GM18507 (cell line): ENCODE measurements at regions not wholly inside any gene's neighbourhood (a gene's known extent, or its start where the extent isn't known, plus 50 kb on each side); places are given as distances from the start of the nearest gene placed in this dataset.
"Not testable (repeated sequence)": the region's sequence is repeated elsewhere in the genome, so short reads cannot be mapped to it uniquely, and the experiment has no call there.

ENCODE experiments used
- DNase-seq: peaks from one replicate; pipeline ENCODE4 v3.0.0; 2011; ENCODE audit warnings: low read depth; ENCODE audit not compliant: insufficient read length; ENCODE audit errors: extremely low spot score
- FAIRE-seq: peaks from 2 replicates; lab custom pipeline; 2011; peaks lifted over from hg19 to GRCh38; lab: Jason Lieb, UNC

DNA sequence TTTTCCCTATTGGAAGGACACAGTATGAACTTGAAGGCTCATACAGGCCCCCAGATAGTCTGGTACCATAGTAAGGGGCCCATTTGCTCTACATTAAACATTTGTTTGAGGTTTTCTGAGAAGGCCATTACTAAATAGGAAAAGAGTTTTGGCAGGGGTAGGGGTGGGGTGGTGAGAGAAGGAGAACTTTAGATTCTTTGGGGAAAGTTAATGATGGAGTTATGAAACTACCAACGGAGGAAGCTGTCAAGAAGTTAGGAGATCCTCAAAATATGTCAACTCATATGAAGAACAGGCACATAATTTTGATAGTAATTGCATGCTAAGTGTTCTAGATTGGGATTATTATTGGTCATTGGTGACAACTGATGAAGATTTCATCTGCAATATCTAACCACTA lies 114.7 kb downstream of the TAF11L14 start:
- DNase-seq (no peak), FAIRE-seq (no peak)

- not testable (repeated sequence) for DNase-seq, FAIRE-seq
These were observed 121.1 kb downstream of the TAF11L14 start for GRCh38 chr5:17755406-17755805.

GRCh38 chr5:17761326-17761725 lies 127.1 kb downstream of the TAF11L14 start:
- DNase-seq (no peak), FAIRE-seq (no peak)

DNA sequence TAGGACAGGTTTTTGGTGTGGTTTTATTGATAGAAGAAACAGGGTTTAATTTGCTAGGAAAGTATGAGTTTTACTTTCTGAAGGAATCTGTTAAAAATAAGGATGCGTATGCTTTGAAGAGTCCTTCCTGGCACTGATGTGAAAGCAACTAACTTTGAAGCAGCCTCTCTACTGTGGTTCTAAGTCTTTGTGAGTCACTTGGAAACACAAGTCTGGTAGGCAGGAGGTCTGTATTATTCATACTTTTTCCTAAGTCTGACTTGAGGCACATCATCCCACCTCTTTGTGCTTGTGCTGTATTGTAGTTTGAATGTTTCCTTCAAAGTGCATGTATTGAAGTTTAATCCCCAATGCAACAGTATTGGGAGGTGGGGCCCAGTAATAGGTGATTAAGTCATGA lies 129.0 kb downstream of the TAF11L14 start:
- DNase-seq: no peak
- FAIRE-seq: no peak

DNA sequence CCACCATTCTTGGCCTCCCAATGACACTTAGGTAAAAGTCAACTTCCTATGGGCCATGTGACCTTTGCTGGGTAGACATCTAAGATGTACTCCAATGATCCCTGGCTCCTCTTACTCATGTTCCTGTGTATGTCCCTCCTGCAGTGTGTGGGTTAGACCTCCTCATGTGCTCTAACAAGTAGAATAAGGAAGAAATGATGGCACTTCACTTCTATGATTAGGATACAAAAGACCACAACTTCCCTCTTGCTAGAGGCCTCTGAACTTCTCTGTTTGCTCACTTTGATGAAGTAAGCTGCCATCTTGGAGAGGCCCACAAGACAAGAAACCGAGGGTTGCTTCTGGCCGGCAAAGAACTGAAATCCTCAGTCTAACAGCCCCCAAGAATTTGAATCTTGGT lies 131.8 kb downstream of the TAF11L14 start:
- FAIRE-seq (no peak), DNase-seq (no peak)

DNA sequence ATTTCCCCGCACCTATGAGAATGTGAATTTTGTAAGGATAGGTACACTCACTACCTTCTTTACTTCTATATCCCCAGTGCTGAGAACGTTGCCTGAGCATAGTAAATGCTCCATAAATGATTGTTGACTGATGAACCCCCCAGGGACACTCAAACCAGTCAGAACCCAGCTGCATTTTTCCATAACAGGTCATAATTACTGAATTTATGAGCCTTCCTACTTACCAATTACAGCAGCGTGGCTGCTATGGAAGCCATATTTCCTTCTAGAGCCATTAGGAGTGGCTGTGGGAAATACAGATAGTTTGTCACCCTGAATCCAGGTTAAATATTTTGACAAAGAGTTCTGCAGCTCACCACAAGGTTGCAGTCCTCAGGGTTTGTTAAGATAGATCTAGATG lies 135.0 kb downstream of the TAF11L14 start:
- no peak for FAIRE-seq
- no peak for DNase-seq

DNA sequence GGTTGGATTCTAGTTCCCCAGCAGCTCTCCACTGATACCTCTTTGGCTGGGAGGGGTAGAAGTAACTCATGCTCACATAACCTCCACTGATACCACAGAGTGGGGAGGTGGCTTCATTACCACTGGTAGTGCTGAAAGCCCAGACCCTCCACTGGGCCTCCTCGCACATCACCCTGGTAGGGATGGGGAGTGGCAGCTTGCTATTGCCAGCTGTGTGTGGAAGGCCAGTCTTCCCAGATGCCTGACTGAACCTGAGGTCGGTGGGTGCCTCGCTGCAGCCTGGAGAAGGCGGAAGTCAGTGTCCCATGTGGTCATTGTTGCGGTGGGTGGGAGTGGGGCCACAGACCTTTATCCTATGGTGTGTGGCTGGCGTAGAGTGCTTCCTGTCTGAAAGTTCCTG lies 138.0 kb downstream of the TAF11L14 start:
- no peak for FAIRE-seq
- no peak for DNase-seq

GRCh38 chr5:17785774-17786173 lies 151.5 kb downstream of the TAF11L14 start:
- FAIRE-seq (no peak), DNase-seq (no peak)

GRCh38 chr5:17788351-17788750 lies 154.1 kb downstream of the TAF11L14 start:
- no peak for FAIRE-seq
- DNase-seq: no peak

DNA sequence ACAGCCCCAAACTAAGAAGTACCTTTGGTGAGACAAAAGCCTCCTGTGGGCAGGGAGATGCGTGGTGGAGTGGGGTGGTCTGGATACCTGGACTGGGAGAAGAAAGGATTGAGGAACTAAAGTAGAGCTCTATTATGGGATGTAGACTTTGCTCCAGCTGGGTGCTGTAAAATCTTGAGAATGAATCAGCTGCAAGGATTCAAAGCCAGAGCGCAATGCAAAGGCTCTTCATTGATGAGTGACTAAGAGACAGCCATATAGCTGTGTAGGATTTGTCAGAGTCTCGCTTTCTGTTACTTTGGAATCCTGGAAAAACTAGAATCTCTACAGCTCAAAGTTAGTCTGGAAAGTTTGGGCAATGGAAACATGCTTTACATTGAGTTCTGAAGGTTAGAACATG lies 159.9 kb downstream of the TAF11L14 start:
- DNase-seq (no peak), FAIRE-seq (no peak)

GRCh38 chr5:17794815-17795214 lies 160.6 kb downstream of the TAF11L14 start:
- FAIRE-seq: no peak
- no peak for DNase-seq

- FAIRE-seq (no peak), DNase-seq (no peak)
These were observed 161.9 kb downstream of the TAF11L14 start for GRCh38 chr5:17796142-17796541.

GRCh38 chr5:17796757-17797396 lies 162.6 kb downstream of the TAF11L14 start:
- no peak for FAIRE-seq
- DNase-seq: no peak

DNA sequence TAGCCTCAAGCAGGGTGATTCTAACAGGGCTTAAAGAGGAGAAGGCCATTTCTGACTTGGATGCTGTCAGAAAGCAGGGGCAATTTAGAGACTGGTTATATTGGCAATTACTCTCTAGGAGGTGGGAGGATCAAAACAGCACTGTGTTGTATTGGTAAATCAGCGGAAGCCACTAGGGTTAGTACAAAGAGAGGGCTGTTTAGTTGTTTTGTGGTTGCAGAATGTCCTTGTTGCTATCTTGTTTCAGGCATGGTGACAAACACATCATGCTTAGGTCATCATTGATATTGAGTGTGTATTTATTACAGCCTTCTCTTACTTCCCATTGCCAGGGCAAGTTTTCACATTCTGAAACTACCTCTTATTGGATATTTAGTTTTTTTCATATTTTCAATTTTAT lies 165.3 kb downstream of the TAF11L14 start:
- no peak for FAIRE-seq
- DNase-seq: no peak

- FAIRE-seq (no peak), DNase-seq (no peak)
These were observed 167.3 kb downstream of the TAF11L14 start for GRCh38 chr5:17801595-17801994.

GRCh38 chr5:17802256-17802655 lies 168.0 kb downstream of the TAF11L14 start:
- FAIRE-seq (no peak), DNase-seq (no peak)

GRCh38 chr5:17803971-17804370 lies 169.7 kb downstream of the TAF11L14 start:
- no peak for FAIRE-seq

DNA sequence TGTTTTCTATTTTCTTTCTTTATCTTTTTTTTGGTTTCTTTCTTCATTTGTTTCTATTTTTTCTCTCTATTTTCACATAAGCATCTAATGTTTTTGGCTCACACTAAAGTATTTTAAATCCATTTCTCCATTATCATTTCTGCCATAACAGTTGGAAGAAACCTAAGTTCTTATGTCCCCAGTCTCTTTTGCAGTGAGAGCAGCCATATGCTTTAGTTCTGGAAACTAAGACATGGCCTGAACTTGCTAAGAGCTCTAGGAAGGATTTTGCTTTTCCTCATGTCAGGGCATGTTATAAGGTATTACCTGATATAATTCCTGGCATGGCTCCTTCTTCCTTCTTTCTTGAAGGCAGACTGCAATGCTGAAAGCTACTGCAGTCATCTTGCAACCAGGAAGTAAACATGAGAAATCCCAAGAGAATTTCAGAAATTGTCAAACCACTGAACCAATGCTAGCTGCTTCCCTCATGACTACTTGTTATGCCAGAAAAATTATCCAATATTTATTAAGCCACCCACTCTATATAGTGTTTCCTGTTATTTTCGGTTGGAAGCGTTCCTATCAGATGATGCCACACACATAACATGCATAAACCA lies 171.1 kb downstream of the TAF11L14 start:
- DNase-seq (no peak), FAIRE-seq (no peak)

More at GRCh38 chr5:17803971-17804370, 169.7 kb downstream of the TAF11L14 start:
- no peak for DNase-seq

DNA sequence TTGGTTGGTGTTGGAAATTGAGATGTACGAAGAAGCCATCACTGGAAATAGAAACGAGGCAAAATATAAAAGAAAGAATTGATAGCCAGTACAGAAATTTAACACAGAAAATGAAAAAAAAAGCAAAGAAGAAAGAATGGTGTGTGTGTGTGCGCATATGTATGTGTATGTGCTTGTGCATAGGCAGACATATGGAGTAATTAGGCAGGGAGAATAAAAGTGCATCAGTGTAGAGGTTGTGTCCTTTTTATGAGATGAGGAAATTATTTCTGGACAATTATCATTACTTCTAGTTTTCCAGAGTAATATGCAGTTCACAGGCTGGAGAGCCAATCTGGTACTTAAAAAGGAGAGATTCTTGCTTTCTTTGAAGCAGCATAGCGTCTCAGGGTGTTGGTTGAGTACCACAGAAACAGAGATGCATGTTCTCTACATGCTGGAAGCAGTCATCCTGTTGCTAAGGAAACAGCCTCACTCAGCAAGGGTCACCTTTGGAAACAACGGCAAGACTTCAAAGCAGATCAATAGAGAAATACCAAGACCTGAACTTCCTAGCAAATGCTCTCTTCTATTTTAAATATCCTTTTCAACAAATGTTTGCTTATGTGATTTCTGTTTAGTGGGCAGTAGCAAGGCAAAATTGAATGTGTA lies 172.7 kb downstream of the TAF11L14 start:
- FAIRE-seq (no peak), DNase-seq (no peak)

GRCh38 chr5:17808566-17808965 lies 174.3 kb downstream of the TAF11L14 start:
- DNase-seq: no peak
- no peak for FAIRE-seq

DNA sequence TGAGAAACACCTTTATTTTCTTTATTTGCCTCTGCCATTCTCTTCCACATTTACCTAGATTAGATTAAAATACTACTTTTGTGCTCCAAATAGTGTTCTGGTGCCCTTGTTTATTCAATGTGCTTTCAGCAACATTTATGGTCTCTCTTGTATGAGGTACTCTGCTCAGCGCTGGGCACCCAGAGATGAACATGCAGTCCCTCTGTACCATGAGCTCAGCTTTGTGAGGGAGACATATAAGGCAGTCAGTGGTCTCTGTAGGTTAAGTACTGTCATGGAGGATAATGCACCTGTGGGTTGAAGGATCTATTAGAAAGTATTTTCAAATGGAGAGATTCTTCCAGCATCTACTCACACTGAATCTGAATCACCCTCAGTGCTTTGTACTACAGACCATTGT lies 176.5 kb downstream of the TAF11L14 start:
- DNase-seq: no peak
- no peak for FAIRE-seq
